ENCODE measurements at regions not wholly inside any gene's neighbourhood (a gene's known extent, or its start where the extent isn't known, plus 50 kb on each side); places are given as distances from the start of the nearest gene placed in this dataset.

GRCh38 chr9:7907551-7908337, 108.2 kb upstream of the DMAC1 start:
- no peaks in the 10 kb centered on the region for H3K9me3 Mint-ChIP-seq

GRCh38 chr9:7906783-7907550, 107.4 kb upstream of the DMAC1 start:
- DNase-seq (ENCODE audit: low spot score in 2 of 2) (no peak), ATAC-seq (peak; percentile 16 to 77)
- H3K9me3 Mint-ChIP-seq = no peaks in the 10 kb centered on the region
- H3K27ac Mint-ChIP-seq = peak overlapping the region in 1 of 2 donors; percentile 16
- H3K36me3 Mint-ChIP-seq = no peaks in the 10 kb centered on the region

More at GRCh38 chr9:7907551-7908337, 108.2 kb upstream of the DMAC1 start:
- DNase-seq (ENCODE audit: low spot score in 2 of 2) (no peak), ATAC-seq (no peak)
- no peaks in the 10 kb centered on the region for H3K36me3 Mint-ChIP-seq
- peak overlapping the region in 1 of 2 donors; percentile 16 for H3K27ac Mint-ChIP-seq

GRCh38 chr9:7901621-7902020, 102.0 kb upstream of the DMAC1 start:
- ATAC-seq = no peak

GRCh38 chr9:7900541-7900940, 101.0 kb upstream of the DMAC1 start:
- DNase-seq (ENCODE audit: low spot score in 2 of 2) (no peak), ATAC-seq (no peak)
- Mint-ChIP-seq H3K27ac (no peak overlapping the region), H3K9me3 (no peaks in the 10 kb centered on the region), H3K36me3 (no peaks in the 10 kb centered on the region)

More at GRCh38 chr9:7901621-7902020, 102.0 kb upstream of the DMAC1 start:
- Mint-ChIP-seq H3K27ac (no peak overlapping the region), H3K9me3 (no peaks in the 10 kb centered on the region), H3K36me3 (no peaks in the 10 kb centered on the region)
- DNase-seq (ENCODE audit: low spot score in 2 of 2) = no peak

- Mint-ChIP-seq H3K9me3 (no peaks in the 10 kb centered on the region), H3K27ac (no peak overlapping the region), H3K36me3 (no peaks in the 10 kb centered on the region)
- DNase-seq (ENCODE audit: low spot score in 2 of 2) (no peak), ATAC-seq (no peak)
Observed at GRCh38 chr9:7899753-7900152, 100.2 kb upstream of the DMAC1 start.

- Mint-ChIP-seq H3K36me3 (peaks cover 0 to 8% of the 10 kb centered on the region in 2 donors), H3K9me3 (peaks cover 3 to 5% of the 10 kb centered on the region in 2 donors), H3K27ac (no peak overlapping the region)
- DNase-seq (ENCODE audit: low spot score in 2 of 2) (no peak), ATAC-seq (no peak)
Observed at GRCh38 chr9:7894231-7894630, 94.7 kb upstream of the DMAC1 start.

- peaks cover 3 to 5% of the 10 kb centered on the region in 2 donors for H3K9me3 Mint-ChIP-seq
- DNase-seq (ENCODE audit: low spot score in 2 of 2) = no peak
- no peak overlapping the region for H3K27ac Mint-ChIP-seq
- H3K36me3 Mint-ChIP-seq = peaks cover 0 to 8% of the 10 kb centered on the region in 2 donors
- ATAC-seq = no peak
Observed at GRCh38 chr9:7892975-7893374, 93.4 kb upstream of the DMAC1 start.

GRCh38 chr9:7879551-7880245, 80.1 kb upstream of the DMAC1 start:
- ATAC-seq (peak; percentile 96 to 97), DNase-seq (ENCODE audit: low spot score in 2 of 2) (peak; percentile 32 to 58)
- Mint-ChIP-seq H3K9me3 (peaks cover 28 to 30% of the 10 kb centered on the region in 2 donors), H3K27ac (peak overlapping the region in 1 of 2 donors; percentile 77), H3K36me3 (peaks cover 34 to 50% of the 10 kb centered on the region in 2 donors)

GRCh38 chr9:7871977-7872730, 72.6 kb upstream of the DMAC1 start:
- H3K27ac Mint-ChIP-seq = no peak overlapping the region
- H3K36me3 Mint-ChIP-seq = peaks cover 13 to 18% of the 10 kb centered on the region in 2 donors
- no peak for DNase-seq (ENCODE audit: low spot score in 2 of 2)
- peaks cover 3 to 9% of the 10 kb centered on the region in 2 donors for H3K9me3 Mint-ChIP-seq
- no peak for ATAC-seq

GRCh38 chr9:7869340-7869739, 69.8 kb upstream of the DMAC1 start:
- Mint-ChIP-seq H3K36me3 (peaks cover 0 to 6% of the 10 kb centered on the region in 2 donors), H3K9me3 (peaks cover 6 to 7% of the 10 kb centered on the region in 2 donors), H3K27ac (no peak overlapping the region)
- no peak for ATAC-seq
- no peak for DNase-seq (ENCODE audit: low spot score in 2 of 2)

- Mint-ChIP-seq H3K36me3 (peaks cover 0 to 6% of the 10 kb centered on the region in 2 donors), H3K27ac (no peak overlapping the region), H3K9me3 (peaks cover 6 to 19% of the 10 kb centered on the region in 2 donors)
- no peak for DNase-seq (ENCODE audit: low spot score in 2 of 2)
- ATAC-seq = no peak
Observed at GRCh38 chr9:7862170-7862569, 62.6 kb upstream of the DMAC1 start.

GRCh38 chr9:7861086-7861485, 61.5 kb upstream of the DMAC1 start:
- ATAC-seq (no peak), DNase-seq (ENCODE audit: low spot score in 2 of 2) (no peak)
- H3K9me3 Mint-ChIP-seq = peaks cover 6 to 19% of the 10 kb centered on the region in 2 donors
- H3K36me3 Mint-ChIP-seq = peaks cover 0 to 6% of the 10 kb centered on the region in 2 donors
- no peak overlapping the region for H3K27ac Mint-ChIP-seq

GRCh38 chr9:7860335-7860709, 60.7 kb upstream of the DMAC1 start:
- Mint-ChIP-seq H3K27ac (no peak overlapping the region), H3K36me3 (peaks cover 0 to 6% of the 10 kb centered on the region in 2 donors), H3K9me3 (peaks cover 6 to 19% of the 10 kb centered on the region in 2 donors)
- DNase-seq (ENCODE audit: low spot score in 2 of 2) (no peak), ATAC-seq (no peak)

GRCh38 chr9:7859701-7860334, 60.2 kb upstream of the DMAC1 start:
- no peak for DNase-seq (ENCODE audit: low spot score in 2 of 2)
- Mint-ChIP-seq H3K9me3 (peaks cover 2 to 15% of the 10 kb centered on the region in 2 donors), H3K36me3 (peaks cover 0 to under 1% of the 10 kb centered on the region in 2 donors), H3K27ac (no peak overlapping the region)
- ATAC-seq = no peak

- no peak overlapping the region for H3K27ac Mint-ChIP-seq
- no peak for DNase-seq (ENCODE audit: low spot score in 2 of 2)
- H3K36me3 Mint-ChIP-seq = peaks cover 0 to under 1% of the 10 kb centered on the region in 2 donors
- ATAC-seq = no peak
- peaks cover 0 to 13% of the 10 kb centered on the region in 2 donors for H3K9me3 Mint-ChIP-seq
Observed at GRCh38 chr9:7858166-7858565, 58.6 kb upstream of the DMAC1 start.

GRCh38 chr9:7854763-7855162, 55.2 kb upstream of the DMAC1 start:
- Mint-ChIP-seq H3K27ac (no peak overlapping the region), H3K36me3 (peaks cover 0 to 6% of the 10 kb centered on the region in 2 donors), H3K9me3 (peaks cover 0 to 14% of the 10 kb centered on the region in 2 donors)
- DNase-seq (ENCODE audit: low spot score in 2 of 2) (no peak), ATAC-seq (no peak)
